SHP77 treated with DMSO at 0.1 percent for 48 hours (cell line): ENCODE measurements at regions not wholly inside any gene's neighbourhood (a gene's known extent, or its start where the extent isn't known, plus 50 kb on each side); places are given as distances from the start of the nearest gene placed in this dataset.

Source experiments
- DNase-seq: peaks from one replicate; lab custom pipeline; 2025; lab: John Stamatoyannopoulos, UW

- DNase-seq = no peak
Measured at GRCh38 chr6:156513504-156513903, 263.7 kb upstream of the ARID1B start.

- no peak for DNase-seq
Measured at GRCh38 chr6:156511570-156511969, 265.6 kb upstream of the ARID1B start.

GRCh38 chr6:156511051-156511450 lies 266.1 kb upstream of the ARID1B start:
- DNase-seq = no peak

- no peak for DNase-seq
Measured at GRCh38 chr6:156510242-156510641, 266.9 kb upstream of the ARID1B start.

- DNase-seq = no peak
Measured at GRCh38 chr6:156509496-156509895, 267.7 kb upstream of the ARID1B start.

- no peak for DNase-seq
Measured at GRCh38 chr6:156508923-156509322, 268.3 kb upstream of the ARID1B start.

- no peak for DNase-seq
Measured at GRCh38 chr6:156508126-156508525, 269.1 kb upstream of the ARID1B start.

GRCh38 chr6:156507656-156508055 lies 269.5 kb upstream of the ARID1B start:
- DNase-seq = no peak

GRCh38 chr6:156507106-156507505 lies 270.1 kb upstream of the ARID1B start:
- DNase-seq = no peak

- no peak for DNase-seq
Measured at GRCh38 chr6:156502969-156503504, 274.1 kb upstream of the ARID1B start.

- no peak for DNase-seq
Measured at GRCh38 chr6:156497618-156498017, 279.6 kb upstream of the ARID1B start.

GRCh38 chr6:156487877-156488276 lies 289.3 kb upstream of the ARID1B start:
- DNase-seq = no peak

GRCh38 chr6:156485150-156485549 lies 292.0 kb upstream of the ARID1B start:
- DNase-seq = no peak

GRCh38 chr6:156474507-156475120 lies 302.6 kb upstream of the ARID1B start:
- DNase-seq = no peak

- no peak for DNase-seq
Measured at GRCh38 chr6:156471000-156471399, 306.2 kb upstream of the ARID1B start.

GRCh38 chr6:156464100-156464878 lies 312.9 kb upstream of the ARID1B start:
- DNase-seq = no peak

- DNase-seq = no peak
Measured at GRCh38 chr6:156461647-156462046, 315.5 kb upstream of the ARID1B start.

GRCh38 chr6:156457601-156458000 lies 319.6 kb upstream of the ARID1B start:
- no peak for DNase-seq

- no peak for DNase-seq
Measured at GRCh38 chr6:156455847-156456246, 321.3 kb upstream of the ARID1B start.

GRCh38 chr6:156454867-156455266 lies 322.3 kb upstream of the ARID1B start:
- no peak for DNase-seq

- DNase-seq = no peak
Measured at GRCh38 chr6:156451726-156452125, 325.5 kb upstream of the ARID1B start.

GRCh38 chr6:156451088-156451487 lies 326.1 kb upstream of the ARID1B start:
- no peak for DNase-seq

- DNase-seq = no peak
Measured at GRCh38 chr6:156450421-156450820, 326.8 kb upstream of the ARID1B start.
